ENCODE measurements at regions not wholly inside any gene's neighbourhood (a gene's known extent, or its start where the extent isn't known, plus 50 kb on each side); places are given as distances from the start of the nearest gene placed in this dataset.

- DNase-seq (ENCODE audit: low read depth): no peak
Observed at GRCh38 chr10:129025787-129026186, 441.3 kb upstream of the MGMT start.

- no peak for DNase-seq (ENCODE audit: low read depth)
Observed at GRCh38 chr10:129027906-129028305, 439.1 kb upstream of the MGMT start.

- DNase-seq (ENCODE audit: low read depth): no peak
Observed at GRCh38 chr10:129028451-129028850, 438.6 kb upstream of the MGMT start.

GRCh38 chr10:129029051-129029450, 438.0 kb upstream of the MGMT start:
- DNase-seq (ENCODE audit: low read depth): no peak

GRCh38 chr10:129029851-129030602, 437.0 kb upstream of the MGMT start:
- no peak for DNase-seq (ENCODE audit: low read depth)

- no peak for DNase-seq (ENCODE audit: low read depth)
Observed at GRCh38 chr10:129030603-129030895, 436.5 kb upstream of the MGMT start.

GRCh38 chr10:129030996-129031843, 435.8 kb upstream of the MGMT start:
- DNase-seq (ENCODE audit: low read depth): no peak

GRCh38 chr10:129031844-129032150, 435.2 kb upstream of the MGMT start:
- DNase-seq (ENCODE audit: low read depth): no peak

- DNase-seq (ENCODE audit: low read depth): no peak
Observed at GRCh38 chr10:129032372-129033313, 434.4 kb upstream of the MGMT start.

GRCh38 chr10:129033340-129033739, 433.7 kb upstream of the MGMT start:
- no peak for DNase-seq (ENCODE audit: low read depth)

- DNase-seq (ENCODE audit: low read depth): peak; percentile 92
Observed at GRCh38 chr10:129033790-129034272, 433.2 kb upstream of the MGMT start.

- DNase-seq (ENCODE audit: low read depth): peak; percentile 77
Observed at GRCh38 chr10:129035052-129035827, 431.8 kb upstream of the MGMT start.

- DNase-seq (ENCODE audit: low read depth): no peak
Observed at GRCh38 chr10:129038522-129038921, 428.5 kb upstream of the MGMT start.

GRCh38 chr10:129039406-129040370, 427.4 kb upstream of the MGMT start:
- DNase-seq (ENCODE audit: low read depth): no peak

- DNase-seq (ENCODE audit: low read depth): no peak
Observed at GRCh38 chr10:129040377-129040776, 426.7 kb upstream of the MGMT start.

- DNase-seq (ENCODE audit: low read depth): no peak
Observed at GRCh38 chr10:129041916-129042315, 425.1 kb upstream of the MGMT start.

GRCh38 chr10:129042776-129043595, 424.1 kb upstream of the MGMT start:
- no peak for DNase-seq (ENCODE audit: low read depth)

GRCh38 chr10:129043691-129044090, 423.4 kb upstream of the MGMT start:
- no peak for DNase-seq (ENCODE audit: low read depth)

- no peak for DNase-seq (ENCODE audit: low read depth)
Observed at GRCh38 chr10:129045599-129045998, 421.4 kb upstream of the MGMT start.
